ENCODE measurements at regions not wholly inside any gene's neighbourhood (a gene's known extent, or its start where the extent isn't known, plus 50 kb on each side); places are given as distances from the start of the nearest gene placed in this dataset.
"Not testable (repeated sequence)": the region's sequence is repeated elsewhere in the genome, so short reads cannot be mapped to it uniquely, and the experiment has no call there.

- DNase-seq, result no peak
These were observed 93.2 kb upstream of the IL15 start for GRCh38 chr4:141543176-141543575.

DNA sequence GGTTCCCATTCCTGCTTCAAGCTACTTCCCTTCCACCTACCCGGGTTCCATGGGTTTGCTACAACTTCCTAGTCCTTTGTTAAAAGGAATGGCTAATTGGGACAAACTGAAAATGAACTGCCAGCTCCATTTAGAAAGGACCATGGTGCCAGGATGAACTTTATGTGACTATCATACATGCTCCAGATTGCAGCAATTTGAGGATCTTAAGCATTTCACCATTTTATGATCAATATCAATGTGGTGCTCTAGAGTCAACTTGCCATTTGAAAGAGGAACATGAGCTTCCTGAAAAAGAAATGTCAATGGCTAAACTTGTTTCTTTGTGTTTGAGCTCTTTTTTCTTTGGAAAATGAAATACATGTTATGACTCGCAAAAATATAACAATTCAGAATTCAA lies 92.7 kb upstream of the IL15 start:
- DNase-seq, result no peak

GRCh38 chr4:141548791-141549190 lies 87.6 kb upstream of the IL15 start:
- no peak for DNase-seq

DNA sequence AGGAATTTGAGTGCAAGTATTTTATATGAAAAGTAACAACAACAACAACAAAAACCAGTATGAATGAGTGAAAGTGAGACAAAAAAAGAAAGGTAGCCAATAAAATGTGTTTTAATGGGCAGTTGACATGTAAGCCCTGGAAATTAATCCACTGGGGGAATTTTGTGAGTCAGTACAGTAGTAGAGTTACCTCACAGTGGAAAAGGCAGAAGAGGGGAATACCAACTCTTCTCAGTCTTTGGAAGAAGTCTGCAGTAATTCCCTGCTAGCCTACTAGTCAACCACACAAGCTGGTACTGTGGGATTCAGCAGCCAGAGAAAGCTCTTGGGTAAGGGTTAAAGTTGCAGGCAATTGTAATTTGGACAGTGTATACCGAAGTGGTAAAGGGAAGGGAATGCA lies 76.3 kb upstream of the IL15 start:
- no peak for DNase-seq

GRCh38 chr4:141562649-141563048 lies 73.7 kb upstream of the IL15 start:
- DNase-seq, result no peak

DNA sequence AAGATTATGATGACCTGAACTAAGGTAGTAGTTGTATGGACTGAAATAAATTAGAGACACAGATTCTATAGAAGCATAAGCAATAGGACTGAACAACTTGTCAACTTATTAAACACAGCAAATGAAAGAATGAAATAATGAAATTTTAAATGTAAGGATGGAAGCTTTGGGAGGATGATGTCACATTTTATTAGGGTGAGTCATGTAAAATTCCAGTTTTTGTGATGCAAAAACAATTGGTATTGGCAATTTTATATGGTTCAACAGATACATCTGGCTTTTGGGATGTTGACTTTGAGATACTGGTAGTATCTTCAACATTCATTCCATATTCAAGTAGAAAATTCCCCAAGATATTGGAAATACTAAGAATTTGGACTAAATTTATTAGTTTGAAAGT lies 72.7 kb upstream of the IL15 start:
- no peak for DNase-seq

DNA sequence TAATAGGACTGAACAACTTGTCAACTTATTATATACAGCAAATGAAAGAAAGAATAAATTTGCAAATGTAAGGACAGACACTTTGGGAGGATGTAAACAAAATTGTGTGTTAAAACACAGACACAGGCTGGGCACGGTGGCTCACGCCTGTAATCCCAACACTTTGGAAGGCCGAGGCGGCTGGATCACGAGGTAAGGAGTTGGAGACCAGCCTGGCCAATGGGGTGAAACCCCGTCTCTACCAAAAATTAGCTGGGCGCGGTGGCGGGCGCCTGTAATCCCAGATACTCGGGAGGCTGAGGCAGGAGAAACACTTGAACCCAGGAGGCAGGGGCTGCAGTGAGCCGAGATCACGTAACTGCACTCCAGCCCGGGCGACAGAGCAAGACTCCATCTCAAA lies 71.4 kb upstream of the IL15 start:
- DNase-seq, result not testable (repeated sequence)

GRCh38 chr4:141565379-141566089 lies 70.8 kb upstream of the IL15 start:
- DNase-seq, result no peak

DNA sequence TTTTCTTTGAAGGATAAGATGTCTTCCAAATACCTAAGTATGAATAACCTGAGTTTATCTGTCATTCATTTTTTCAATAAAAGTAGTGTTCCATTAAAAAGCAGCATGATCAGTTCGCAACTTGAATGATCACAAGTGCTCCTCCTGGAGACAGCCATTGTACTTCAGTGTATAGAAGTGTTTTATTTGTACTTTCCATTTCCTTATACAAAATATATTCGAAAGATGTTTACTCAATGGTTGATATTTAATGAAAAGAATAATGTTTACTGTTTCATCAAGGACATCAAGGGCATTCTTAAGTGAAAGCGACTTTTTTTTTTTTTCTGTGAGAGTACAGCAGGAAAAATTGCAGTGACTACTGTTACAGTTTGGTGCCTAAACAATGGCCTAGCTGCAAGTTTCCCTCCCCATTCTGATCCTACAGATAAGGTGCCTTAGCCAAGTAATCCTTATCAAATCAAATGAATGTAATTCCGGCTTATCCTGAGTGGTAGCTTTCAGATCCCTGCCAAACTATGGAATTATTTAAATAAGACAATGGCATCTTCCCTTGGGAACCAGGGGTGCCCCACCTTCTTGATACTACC lies 69.0 kb upstream of the IL15 start:
- no peak for DNase-seq

DNA sequence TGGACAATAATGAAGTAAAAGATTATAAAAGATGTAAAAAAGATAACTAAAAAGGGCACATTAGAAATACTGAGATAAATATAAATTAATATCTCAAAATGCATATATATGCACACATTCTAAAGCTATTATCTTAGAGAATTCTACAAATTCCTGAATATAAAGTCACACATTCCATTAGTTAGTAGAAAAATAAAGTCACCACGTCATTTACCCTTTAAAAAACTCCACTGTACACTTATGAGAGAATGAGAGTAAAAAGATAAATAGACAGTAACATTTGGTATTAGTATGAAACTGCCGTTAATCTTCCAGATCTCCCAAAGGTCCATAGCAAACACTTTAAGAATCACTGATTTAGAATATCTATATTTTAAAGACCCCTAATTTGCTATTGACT lies 67.2 kb upstream of the IL15 start:
- no peak for DNase-seq

DNA sequence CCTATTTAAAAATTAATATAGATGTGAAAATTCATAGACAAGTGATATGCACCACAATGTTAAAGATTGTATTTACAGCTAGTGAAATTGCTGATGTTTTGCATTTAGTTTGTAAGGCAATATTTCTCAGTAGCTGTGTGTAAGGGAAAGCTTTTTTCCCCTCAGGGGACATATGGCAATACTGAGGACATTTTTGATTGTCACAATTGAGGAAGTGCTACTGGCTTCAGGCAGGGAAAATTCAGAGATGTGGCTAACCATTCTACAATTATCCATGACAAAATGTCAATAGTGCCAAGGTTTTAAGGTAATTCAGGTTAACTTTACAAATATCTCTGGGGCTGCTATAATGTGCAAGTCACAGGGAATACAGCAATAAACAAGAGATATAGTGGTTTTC lies 66.1 kb upstream of the IL15 start:
- DNase-seq, result no peak

GRCh38 chr4:141571362-141571761 lies 65.0 kb upstream of the IL15 start:
- no peak for DNase-seq

- no peak for DNase-seq
These were observed 64.6 kb upstream of the IL15 start for GRCh38 chr4:141571793-141572192.

GRCh38 chr4:141573678-141574077 lies 62.7 kb upstream of the IL15 start:
- no peak for DNase-seq

DNA sequence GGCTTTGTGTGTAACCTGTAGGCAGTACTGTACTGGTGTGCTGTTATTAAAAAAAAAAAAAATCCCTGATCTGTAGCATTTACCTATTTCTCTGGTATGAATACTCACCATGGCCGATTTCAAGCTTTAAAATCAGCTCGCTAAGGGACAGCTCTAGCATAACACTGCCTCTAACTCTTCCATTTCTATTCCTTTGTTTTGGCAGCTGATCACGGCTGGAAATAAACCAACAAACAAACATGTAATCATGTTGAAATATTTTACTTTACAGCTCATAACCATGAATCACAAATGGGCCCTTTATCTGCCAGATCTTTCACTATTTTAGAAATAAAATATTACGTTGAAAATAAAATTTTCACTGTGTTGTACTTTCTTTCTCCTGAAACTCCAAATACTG lies 60.5 kb upstream of the IL15 start:
- DNase-seq, result no peak

DNA sequence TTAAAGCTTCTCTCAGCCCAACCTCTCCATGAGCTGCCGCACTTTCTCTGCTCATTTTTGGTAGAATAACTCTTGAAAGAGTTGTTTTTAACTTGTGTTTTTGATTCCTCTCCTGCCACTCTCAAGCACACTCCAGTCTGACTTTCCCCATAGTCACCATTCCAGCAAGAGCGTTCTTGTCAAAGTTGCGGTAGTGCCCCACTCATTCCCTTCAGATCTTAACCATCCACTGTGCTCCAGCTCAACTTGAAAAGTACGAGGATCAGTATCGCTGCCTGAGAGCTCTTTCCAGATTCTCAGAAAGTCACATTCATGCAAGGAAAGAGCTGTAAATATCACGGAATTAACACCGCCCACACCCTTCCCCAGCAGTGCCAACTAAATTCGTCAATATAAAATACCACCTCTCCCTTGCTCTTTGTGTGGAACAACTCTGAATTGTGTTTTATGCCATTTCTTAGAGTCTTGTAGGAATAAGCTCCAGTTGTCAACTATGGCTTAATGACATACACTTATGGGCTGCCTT lies 59.7 kb upstream of the IL15 start:
- DNase-seq, result no peak

- no peak for DNase-seq
These were observed 57.9 kb upstream of the IL15 start for GRCh38 chr4:141578451-141578850.

- DNase-seq, result no peak
These were observed 55.9 kb upstream of the IL15 start for GRCh38 chr4:141580523-141580922.

All from activated CD4-positive, alpha-beta T cell treated with anti-CD3 and anti-CD28 coated beads, Interleukin-2, amount 50 U/mL, for 16 hours (primary cell).